Ovary (tissue), 3 donors: ENCODE measurements at regions not wholly inside any gene's neighbourhood (a gene's known extent, or its start where the extent isn't known, plus 50 kb on each side); places are given as distances from the start of the nearest gene placed in this dataset.

Experiments used
- CTCF ChIP-seq, 3 donors: fragments of 450-650 bp in 2 of 3; fragments of 200-600 bp in 1 of 3; IDR thresholded peaks; one replicate each; pipeline versions ENCODE4 v1.5.1 to v1.8.0; 2016 to 2022; ENCODE audit warnings: antibody characterized with exemption in 3 of 3, mild to moderate bottlenecking in 1 of 3
- POLR2A ChIP-seq: fragments of 450-650 bp; IDR thresholded peaks from one replicate; pipeline ENCODE4 v1.6.1; 2017; ENCODE audit warnings: antibody characterized with exemption, mild to moderate bottlenecking, moderate library complexity
- donor health status: DM: no; HTN: no; CAD: no.

GRCh38 chr11:30778596-30778995 is 192.4 kb upstream of the MPPED2 start:
- no peak for TF ChIP-seq CTCF (IDR thresholded peaks at IDR 0.05)
- no peak for TF ChIP-seq POLR2A
